Central memory CD8-positive, alpha-beta T cell (primary cell): ENCODE measurements at regions not wholly inside any gene's neighbourhood (a gene's known extent, or its start where the extent isn't known, plus 50 kb on each side); places are given as distances from the start of the nearest gene placed in this dataset.

Source experiments
- ATAC-seq: fragments of 150-1000 bp; cut with Tn5 transposase; replicated peaks from 2 replicates; pipeline ENCODE4 v1.10.0; 2022; ENCODE audit warnings: mild to moderate bottlenecking, moderate FRiP score, moderate number of reproducible peaks; ENCODE audit not compliant: poor library complexity, severe bottlenecking; ENCODE audit errors: extremely low read depth
- DNase-seq, 2 donors: peaks; one replicate each; pipeline ENCODE4 v3.0.0; 2021; ENCODE audit warnings: low spot score in 2 of 2
- H3K27ac Mint-ChIP-seq: one replicate; pipeline ENCODE4 v1.8.0; 2022; ENCODE audit warnings: low read depth, mild to moderate bottlenecking, moderate library complexity, mixed read lengths
- H3K27me3 Mint-ChIP-seq: one replicate; pipeline ENCODE4 v1.8.0; 2022; ENCODE audit warnings: mixed read lengths
- H3K36me3 Mint-ChIP-seq: one replicate; pipeline ENCODE4 v1.8.0; 2022; ENCODE audit warnings: mild to moderate bottlenecking, moderate library complexity, mixed read lengths; ENCODE audit not compliant: insufficient read depth
- H3K4me1 Mint-ChIP-seq: one replicate; pipeline ENCODE4 v1.8.0; 2022; ENCODE audit warnings: mixed read lengths
- H3K4me3 Mint-ChIP-seq: one replicate; pipeline ENCODE4 v1.8.0; 2022; ENCODE audit warnings: mild to moderate bottlenecking, moderate library complexity, mixed read lengths
- H3K9me3 Mint-ChIP-seq: one replicate; pipeline ENCODE4 v1.8.0; 2022; ENCODE audit warnings: mixed read lengths

DNA sequence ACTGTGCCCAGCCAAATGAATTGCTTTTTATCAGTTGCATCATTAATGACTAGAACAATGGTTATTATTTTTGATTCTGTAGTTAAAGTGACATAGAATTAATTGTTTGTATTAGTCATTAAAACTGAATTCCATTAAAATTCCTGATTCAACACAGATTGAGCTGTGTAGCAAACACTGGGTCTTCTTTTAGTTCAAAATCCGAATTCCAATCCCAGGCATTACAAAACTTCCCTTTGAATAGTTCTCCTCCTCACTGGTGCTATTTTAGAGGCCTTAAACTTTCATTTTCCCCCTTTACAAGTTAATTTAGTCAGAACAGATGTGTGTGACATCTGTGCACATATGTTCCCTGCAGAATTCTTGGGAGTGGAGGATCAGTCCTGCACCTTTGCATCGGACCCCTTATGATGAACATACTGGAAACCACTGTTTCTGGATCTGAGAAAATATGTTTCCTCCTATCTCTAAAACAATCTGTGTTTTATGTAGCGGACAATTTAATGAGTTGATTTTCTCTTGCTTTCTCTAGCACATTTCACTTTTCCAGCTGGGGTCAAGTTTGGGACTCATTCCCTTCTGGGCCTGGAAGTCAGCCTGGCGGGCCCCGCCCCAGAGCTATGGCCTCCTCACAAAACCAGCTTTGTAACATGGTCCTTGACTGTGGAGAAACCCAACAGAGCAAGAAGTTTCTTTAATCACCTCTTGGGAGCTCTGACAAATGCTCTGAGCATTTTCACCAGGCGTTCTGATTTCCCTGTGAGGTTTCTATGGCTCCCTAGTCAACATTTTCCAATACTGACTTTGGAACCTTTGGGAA is 87.9 kb upstream of the MAMDC2 start:
- DNase-seq: no peak
- H3K4me3 Mint-ChIP-seq: no peak overlapping the region
- no peak overlapping the region for H3K27ac Mint-ChIP-seq
- no peaks in the 10 kb centered on the region for H3K36me3 Mint-ChIP-seq
- H3K9me3 Mint-ChIP-seq: no peaks in the 10 kb centered on the region
- peaks cover 52% of the 10 kb centered on the region for H3K27me3 Mint-ChIP-seq
- no peaks in the 10 kb centered on the region for H3K4me1 Mint-ChIP-seq
- no peak for ATAC-seq

DNA sequence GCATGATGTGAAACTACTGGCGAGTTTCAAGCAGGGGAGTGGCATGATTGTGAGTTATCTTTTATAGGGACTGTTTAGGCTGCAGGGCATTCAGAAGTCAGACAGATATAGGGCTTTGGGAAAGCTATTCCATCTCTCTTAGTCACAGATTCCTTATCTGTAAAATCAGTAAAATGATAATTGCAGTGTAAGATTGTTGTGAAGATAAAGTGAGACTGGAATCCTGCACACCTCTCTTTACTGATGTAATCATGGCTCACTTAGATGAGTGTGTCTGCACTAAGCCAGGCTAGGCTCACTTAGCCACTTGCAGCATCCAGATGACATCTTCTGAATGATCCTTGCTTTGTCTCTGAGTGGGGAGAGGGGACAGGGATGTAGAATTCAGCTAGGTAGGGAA is 81.8 kb upstream of the MAMDC2 start:
- DNase-seq (no peak), ATAC-seq (no peak)
- no peaks in the 10 kb centered on the region for H3K9me3 Mint-ChIP-seq
- peaks cover 1% of the 10 kb centered on the region for H3K36me3 Mint-ChIP-seq
- no peak overlapping the region for H3K4me3 Mint-ChIP-seq
- H3K27ac Mint-ChIP-seq: no peak overlapping the region
- peaks cover 66% of the 10 kb centered on the region for H3K27me3 Mint-ChIP-seq
- no peaks in the 10 kb centered on the region for H3K4me1 Mint-ChIP-seq

DNA sequence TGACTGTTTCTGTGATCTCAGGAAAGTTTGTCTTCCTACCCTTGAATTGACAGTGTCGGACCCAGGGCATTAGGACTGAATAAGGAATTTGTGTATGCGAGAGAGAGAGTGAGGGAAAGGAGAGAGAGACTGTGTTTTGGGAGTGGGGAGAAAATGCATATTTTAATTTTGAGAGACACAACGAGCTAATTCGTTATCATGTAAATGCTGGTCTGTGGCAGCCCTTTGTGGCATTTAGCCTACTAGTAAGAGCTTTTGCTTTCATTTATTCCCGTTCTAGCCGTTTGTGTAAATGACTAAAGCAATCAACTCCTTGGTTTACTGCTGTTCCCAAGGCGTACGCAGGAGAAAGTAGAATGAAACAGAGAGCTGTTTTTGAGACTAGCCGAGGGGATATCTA is 79.8 kb upstream of the MAMDC2 start:
- ATAC-seq: no peak
- H3K4me3 Mint-ChIP-seq: no peak overlapping the region
- peaks cover 1% of the 10 kb centered on the region for H3K36me3 Mint-ChIP-seq
- H3K27me3 Mint-ChIP-seq: peaks cover 56% of the 10 kb centered on the region
- no peak for DNase-seq
- H3K27ac Mint-ChIP-seq: no peak overlapping the region
- H3K4me1 Mint-ChIP-seq: no peaks in the 10 kb centered on the region
- no peaks in the 10 kb centered on the region for H3K9me3 Mint-ChIP-seq

DNA sequence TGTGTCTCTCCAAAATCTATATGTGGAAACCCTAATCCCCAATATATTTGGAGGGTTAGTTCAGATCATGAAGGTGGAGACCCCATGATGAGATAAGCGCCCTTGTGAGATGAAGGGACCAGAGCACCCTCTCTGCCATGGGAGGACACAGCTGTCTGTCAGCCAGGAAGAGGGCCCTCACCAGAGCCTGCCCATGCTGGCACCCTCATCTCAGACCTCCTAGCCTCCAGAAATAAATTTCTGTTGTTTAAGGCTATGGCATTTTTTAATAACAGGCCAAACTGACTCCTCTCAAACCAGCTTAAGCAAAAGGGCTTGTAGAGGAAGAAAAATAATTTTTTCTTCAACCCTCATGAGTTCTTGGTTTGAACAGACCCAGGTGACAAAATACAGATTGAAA is 79.2 kb upstream of the MAMDC2 start:
- H3K4me3 Mint-ChIP-seq: no peak overlapping the region
- H3K36me3 Mint-ChIP-seq: peaks cover 1% of the 10 kb centered on the region
- DNase-seq (no peak), ATAC-seq (no peak)
- H3K27me3 Mint-ChIP-seq: peaks cover 50% of the 10 kb centered on the region
- no peak overlapping the region for H3K27ac Mint-ChIP-seq
- no peaks in the 10 kb centered on the region for H3K4me1 Mint-ChIP-seq
- H3K9me3 Mint-ChIP-seq: no peaks in the 10 kb centered on the region

DNA sequence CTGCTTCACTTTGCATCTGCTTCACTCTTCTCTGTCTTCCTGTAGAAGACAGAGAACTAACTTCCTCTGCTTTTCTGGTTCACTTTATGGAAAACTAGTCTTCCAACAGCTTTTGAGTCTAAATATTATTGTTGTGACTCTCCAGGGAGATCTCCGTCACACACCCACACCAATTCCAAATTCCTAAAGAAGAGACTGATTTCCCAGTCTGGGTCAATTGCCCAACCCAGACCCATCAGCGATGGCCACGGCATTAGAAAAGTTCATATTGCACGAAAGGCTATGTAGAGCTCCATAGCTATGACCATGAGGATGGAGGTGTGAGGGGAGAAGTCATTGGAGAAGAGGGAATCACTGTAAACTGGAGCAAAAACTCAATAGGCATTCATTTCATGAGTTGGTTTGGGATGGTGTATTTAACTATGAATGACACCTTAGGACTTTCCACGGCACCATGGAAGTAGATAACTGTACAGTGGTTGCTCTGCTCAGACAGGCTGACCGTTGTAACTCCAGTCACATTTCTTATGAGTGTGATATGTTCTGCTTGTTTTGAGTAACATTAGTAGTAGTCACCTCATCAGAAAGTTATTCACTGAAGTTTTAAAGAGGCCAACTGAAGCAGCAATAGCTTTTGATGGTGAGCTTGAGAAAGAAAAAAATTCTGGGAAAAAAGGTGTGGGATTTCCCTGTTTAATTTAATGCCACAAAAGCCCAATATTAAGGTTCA is 78.1 kb upstream of the MAMDC2 start:
- no peak for DNase-seq
- H3K27ac Mint-ChIP-seq: no peak overlapping the region
- H3K9me3 Mint-ChIP-seq: no peaks in the 10 kb centered on the region
- H3K27me3 Mint-ChIP-seq: peaks cover 40% of the 10 kb centered on the region
- no peaks in the 10 kb centered on the region for H3K4me1 Mint-ChIP-seq
- no peak overlapping the region for H3K4me3 Mint-ChIP-seq
- peaks cover 1% of the 10 kb centered on the region for H3K36me3 Mint-ChIP-seq
- no peak for ATAC-seq

DNA sequence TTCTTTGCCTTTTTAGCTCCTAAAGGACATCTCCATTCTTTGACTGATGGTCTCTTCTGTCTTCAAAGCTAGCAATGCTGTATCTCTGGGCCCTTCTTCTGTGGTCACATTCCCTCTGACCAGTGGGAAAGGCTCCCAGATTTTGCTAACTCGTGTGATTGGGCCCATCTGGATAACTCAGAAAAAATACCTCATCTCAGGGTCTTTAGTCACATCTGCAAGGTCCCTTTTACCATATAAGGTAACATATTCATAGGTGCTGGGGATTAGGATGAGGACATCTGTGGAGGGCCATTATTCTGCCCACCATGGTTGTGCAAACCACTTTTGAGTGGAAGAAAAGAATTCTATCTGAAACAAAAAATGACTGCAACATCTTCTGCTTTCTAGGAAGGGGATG is 76.3 kb upstream of the MAMDC2 start:
- Mint-ChIP-seq H3K36me3 (peaks cover 1% of the 10 kb centered on the region), H3K9me3 (no peaks in the 10 kb centered on the region), H3K27me3 (peaks cover 28% of the 10 kb centered on the region), H3K4me3 (no peak overlapping the region), H3K27ac (no peak overlapping the region), H3K4me1 (no peaks in the 10 kb centered on the region)
- ATAC-seq: no peak
- no peak for DNase-seq

DNA sequence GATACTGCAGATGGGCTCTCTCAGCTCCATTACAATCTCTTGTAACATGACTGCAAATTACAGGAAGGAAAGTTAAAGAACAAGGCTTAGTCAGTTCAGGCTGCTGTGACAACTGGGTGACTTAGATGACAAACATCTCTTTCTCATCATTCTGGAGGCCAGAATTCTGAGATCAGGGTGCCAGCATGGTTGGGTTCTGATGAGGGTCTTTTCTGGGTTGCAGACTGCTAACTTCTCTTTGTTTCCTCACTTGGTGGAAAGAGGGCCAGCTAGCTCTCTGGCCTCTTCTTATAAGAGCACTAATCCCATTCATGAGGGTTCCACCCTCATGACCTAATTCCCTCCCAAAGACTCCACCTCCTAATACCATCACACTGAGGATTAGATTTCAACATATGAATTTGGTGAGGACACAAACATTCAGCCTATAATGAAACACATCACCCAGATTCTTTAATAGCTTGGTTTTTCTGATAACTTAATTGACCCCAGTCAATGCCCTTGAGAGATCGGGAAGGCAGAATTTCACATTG is 73.6 kb upstream of the MAMDC2 start:
- no peak for DNase-seq
- Mint-ChIP-seq H3K4me3 (no peak overlapping the region), H3K9me3 (no peaks in the 10 kb centered on the region), H3K36me3 (no peaks in the 10 kb centered on the region), H3K27ac (no peak overlapping the region), H3K4me1 (no peaks in the 10 kb centered on the region), H3K27me3 (peaks cover 32% of the 10 kb centered on the region)
- no peak for ATAC-seq

DNA sequence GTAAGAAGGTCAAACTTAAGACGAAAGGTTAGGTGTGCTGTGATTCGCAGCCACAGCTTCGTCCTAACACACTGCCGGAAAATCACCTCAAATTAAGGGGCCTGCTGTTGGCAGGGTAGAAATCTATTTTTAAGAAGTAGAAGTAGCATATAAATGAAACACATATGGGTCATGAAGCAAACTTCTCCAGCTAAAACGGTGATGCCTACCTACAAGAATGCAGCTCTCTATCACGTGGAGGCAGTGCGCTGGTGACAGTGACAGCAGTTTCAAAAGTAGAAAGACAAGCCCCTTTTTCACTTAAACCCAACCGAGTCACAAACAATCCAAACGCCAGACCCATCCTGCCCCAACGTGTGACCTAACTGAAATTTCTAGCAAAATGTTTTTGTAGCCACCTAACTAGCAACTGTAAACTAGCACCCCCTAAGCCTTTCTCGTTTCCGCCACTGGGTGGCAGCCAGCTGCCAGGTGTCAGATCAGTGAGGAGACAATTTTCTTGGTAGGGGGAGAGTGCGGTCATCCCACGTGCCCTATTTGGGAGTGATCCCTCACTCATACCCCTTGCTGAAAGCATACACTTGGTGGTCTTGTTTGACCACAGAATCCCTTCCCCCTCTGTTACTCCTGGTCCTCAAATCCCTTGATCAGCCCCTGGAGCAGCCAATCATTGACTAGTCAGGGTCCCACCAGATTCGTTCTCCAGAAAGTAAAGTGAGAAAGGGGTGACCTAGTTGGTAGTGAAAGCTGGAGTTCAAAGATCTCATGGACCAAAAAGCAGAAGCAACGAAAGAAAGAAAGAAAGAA is 71.8 kb upstream of the MAMDC2 start:
- Mint-ChIP-seq H3K27ac (no peak overlapping the region), H3K36me3 (no peaks in the 10 kb centered on the region), H3K4me1 (no peaks in the 10 kb centered on the region), H3K4me3 (no peak overlapping the region), H3K27me3 (peaks cover 37% of the 10 kb centered on the region), H3K9me3 (no peaks in the 10 kb centered on the region)
- ATAC-seq (no peak), DNase-seq (peak in 1 of 2 donors; percentile 17)

DNA sequence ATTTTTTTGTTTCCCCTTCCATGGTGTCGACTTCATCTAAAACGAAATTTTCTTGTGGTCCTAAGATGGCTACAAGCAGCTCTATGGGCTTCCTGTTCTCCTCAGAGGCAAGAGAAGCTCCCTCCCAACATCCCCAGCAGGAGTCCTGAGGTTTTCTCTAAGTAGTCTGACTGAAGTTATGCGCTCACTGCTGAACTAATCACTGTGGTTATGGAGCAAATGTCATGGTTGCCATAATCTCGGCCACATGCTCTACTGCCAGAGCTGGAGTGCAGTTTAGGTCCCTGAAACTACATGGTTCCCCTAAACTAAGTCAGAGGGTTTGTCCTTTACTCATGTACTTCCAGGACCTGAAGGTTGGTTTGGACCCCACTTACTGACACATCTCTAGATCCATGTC is 68.0 kb upstream of the MAMDC2 start:
- H3K9me3 Mint-ChIP-seq: no peaks in the 10 kb centered on the region
- ATAC-seq: no peak
- peaks cover 58% of the 10 kb centered on the region for H3K27me3 Mint-ChIP-seq
- DNase-seq: no peak
- H3K4me3 Mint-ChIP-seq: no peak overlapping the region
- H3K36me3 Mint-ChIP-seq: no peaks in the 10 kb centered on the region
- no peak overlapping the region for H3K27ac Mint-ChIP-seq
- no peaks in the 10 kb centered on the region for H3K4me1 Mint-ChIP-seq

DNA sequence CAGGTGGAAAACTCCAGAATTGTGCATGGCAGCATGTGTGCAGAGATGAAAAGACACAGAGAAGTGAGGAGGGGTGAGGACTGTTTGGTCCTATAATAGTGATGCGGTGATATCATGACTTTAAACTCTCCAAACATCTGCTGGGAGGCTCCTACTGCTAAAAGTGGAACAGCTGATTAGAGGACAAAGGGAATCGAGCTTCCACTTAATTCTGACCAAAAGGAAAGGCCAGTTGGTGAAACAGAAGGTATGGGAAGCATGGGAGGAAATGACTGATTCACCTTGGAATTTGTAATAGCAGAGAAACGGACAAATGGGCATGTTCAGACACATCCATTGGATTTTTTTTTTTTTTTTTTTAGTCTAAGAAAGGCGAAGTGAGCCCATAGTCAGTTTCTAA is 67.5 kb upstream of the MAMDC2 start:
- no peak overlapping the region for H3K27ac Mint-ChIP-seq
- no peak overlapping the region for H3K4me3 Mint-ChIP-seq
- H3K4me1 Mint-ChIP-seq: no peaks in the 10 kb centered on the region
- DNase-seq: no peak
- peaks cover 62% of the 10 kb centered on the region for H3K27me3 Mint-ChIP-seq
- H3K9me3 Mint-ChIP-seq: no peaks in the 10 kb centered on the region
- ATAC-seq: no peak
- H3K36me3 Mint-ChIP-seq: no peaks in the 10 kb centered on the region

DNA sequence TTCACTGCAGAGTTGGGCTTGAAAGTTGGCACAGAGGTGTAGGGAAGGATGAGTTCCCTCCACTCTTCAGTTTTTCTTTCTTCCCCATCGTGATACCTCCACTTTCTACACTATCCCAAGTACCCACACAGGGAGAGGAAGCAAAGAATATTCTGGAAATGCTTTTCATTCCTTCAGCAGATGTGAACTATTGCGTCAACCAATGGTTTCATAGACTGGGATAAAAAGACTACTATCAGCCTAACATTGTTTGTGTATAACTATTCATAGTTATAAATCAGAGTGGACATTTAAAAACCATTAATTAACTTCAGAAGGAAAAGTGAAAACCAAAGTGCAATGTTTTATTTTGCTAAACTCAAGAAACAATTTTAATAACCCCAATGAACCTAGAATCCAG is 63.6 kb upstream of the MAMDC2 start:
- peaks cover 42% of the 10 kb centered on the region for H3K27me3 Mint-ChIP-seq
- H3K4me1 Mint-ChIP-seq: no peaks in the 10 kb centered on the region
- no peaks in the 10 kb centered on the region for H3K9me3 Mint-ChIP-seq
- no peak overlapping the region for H3K27ac Mint-ChIP-seq
- DNase-seq: no peak
- H3K4me3 Mint-ChIP-seq: no peak overlapping the region
- H3K36me3 Mint-ChIP-seq: no peaks in the 10 kb centered on the region
- ATAC-seq: no peak

DNA sequence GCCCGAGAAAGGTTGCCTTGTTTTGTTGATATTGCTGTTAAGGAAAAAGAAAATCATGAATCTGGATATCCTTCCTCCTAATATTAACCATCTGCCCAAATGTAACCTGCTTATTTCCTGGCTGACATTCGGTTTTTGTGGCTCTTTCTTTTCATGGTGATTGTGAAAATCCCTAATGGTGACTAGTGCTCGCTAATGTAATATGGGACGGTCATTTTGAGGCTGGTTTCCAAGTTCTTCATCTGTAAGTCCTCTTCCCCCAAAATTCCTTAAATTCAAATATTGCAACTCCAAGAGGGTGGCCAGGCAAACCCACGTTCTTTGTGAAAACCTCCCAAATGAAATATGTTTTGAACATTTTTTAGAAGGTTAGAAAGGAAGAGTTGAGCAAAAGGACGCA is 63.1 kb upstream of the MAMDC2 start:
- H3K4me3 Mint-ChIP-seq: no peak overlapping the region
- H3K27ac Mint-ChIP-seq: no peak overlapping the region
- no peaks in the 10 kb centered on the region for H3K9me3 Mint-ChIP-seq
- H3K36me3 Mint-ChIP-seq: no peaks in the 10 kb centered on the region
- H3K27me3 Mint-ChIP-seq: peaks cover 37% of the 10 kb centered on the region
- no peak for ATAC-seq
- H3K4me1 Mint-ChIP-seq: no peaks in the 10 kb centered on the region
- DNase-seq: no peak
